ENCODE measurements at regions not wholly inside any gene's neighbourhood (a gene's known extent, or its start where the extent isn't known, plus 50 kb on each side); places are given as distances from the start of the nearest gene placed in this dataset.

- intact Hi-C loops (cut with DNase I): loop anchor here in 8 of 10 donors (5.0 to 10.0 kb wide), 5 partner anchors 335 to 525 kb away; no protein-coding TSS in a partner anchor
- 70 to 73% methylated on average over 11 of the region's 11 CpGs for WGBS, 2 donors
- Histone ChIP-seq H3K36me3 (no peaks in the 10 kb centered on the region), H3K9me3 (peaks cover 0 to 8% (median 0%) of the 10 kb centered on the region in 11 donors), H3K27me3 (peaks cover 0 to 17% (median 0%) of the 10 kb centered on the region in 7 donors), H3K27ac (no peak overlapping the region), H3K4me1 (no peaks in the 10 kb centered on the region), H3K4me3 (no peak overlapping the region)
- no peak for ATAC-seq
- no peak for TF ChIP-seq CTCF (IDR thresholded peaks at IDR 0.05)
- DNase-seq: no peak
These were observed 71.8 kb downstream of the GPR6 start for GRCh38 chr6:110049696-110050439.
